ENCODE measurements at regions not wholly inside any gene's neighbourhood (a gene's known extent, or its start where the extent isn't known, plus 50 kb on each side); places are given as distances from the start of the nearest gene placed in this dataset.

GRCh38 chr3:71964170-71964569 lies 179.2 kb upstream of the PROK2 start:
- no peaks in the 10 kb centered on the region for H3K4me1 ChIP-seq

GRCh38 chr3:71962561-71963240 lies 177.8 kb upstream of the PROK2 start:
- Histone ChIP-seq H3K9me3 (no peaks in the 10 kb centered on the region), H3K36me3 (no peaks in the 10 kb centered on the region), H3K4me3 (no peak overlapping the region), H3K27me3 (no peaks in the 10 kb centered on the region), H3K4me1 (no peaks in the 10 kb centered on the region), H3K27ac (no peak overlapping the region)
- TF ChIP-seq CTCF (IDR thresholded peaks at IDR 0.05), result no peak
- no peak for DNase-seq (ENCODE audit: low spot score)

More at GRCh38 chr3:71964170-71964569, 179.2 kb upstream of the PROK2 start:
- Histone ChIP-seq H3K36me3 (no peaks in the 10 kb centered on the region), H3K4me3 (no peak overlapping the region), H3K9me3 (no peaks in the 10 kb centered on the region), H3K27ac (no peak overlapping the region), H3K27me3 (no peaks in the 10 kb centered on the region)
- no peak for DNase-seq (ENCODE audit: low spot score)
- no peak for TF ChIP-seq CTCF (IDR thresholded peaks at IDR 0.05)

GRCh38 chr3:71961891-71962290 lies 176.9 kb upstream of the PROK2 start:
- Histone ChIP-seq H3K4me1 (no peaks in the 10 kb centered on the region), H3K27me3 (no peaks in the 10 kb centered on the region), H3K27ac (no peak overlapping the region), H3K36me3 (no peaks in the 10 kb centered on the region), H3K4me3 (no peak overlapping the region), H3K9me3 (no peaks in the 10 kb centered on the region)
- TF ChIP-seq CTCF (IDR thresholded peaks at IDR 0.05), result no peak
- DNase-seq (ENCODE audit: low spot score), result no peak

GRCh38 chr3:71961378-71961777 lies 176.4 kb upstream of the PROK2 start:
- Histone ChIP-seq H3K4me3 (no peak overlapping the region), H3K27ac (no peak overlapping the region), H3K36me3 (no peaks in the 10 kb centered on the region), H3K9me3 (no peaks in the 10 kb centered on the region), H3K4me1 (no peaks in the 10 kb centered on the region), H3K27me3 (no peaks in the 10 kb centered on the region)
- no peak for TF ChIP-seq CTCF (IDR thresholded peaks at IDR 0.05)
- no peak for DNase-seq (ENCODE audit: low spot score)

GRCh38 chr3:71958533-71958932 lies 173.6 kb upstream of the PROK2 start:
- no peak for TF ChIP-seq CTCF (IDR thresholded peaks at IDR 0.05)
- Histone ChIP-seq H3K9me3 (no peaks in the 10 kb centered on the region), H3K27ac (no peak overlapping the region), H3K27me3 (no peaks in the 10 kb centered on the region), H3K36me3 (no peaks in the 10 kb centered on the region), H3K4me3 (no peak overlapping the region), H3K4me1 (peaks cover 0 to 10% of the 10 kb centered on the region in 2 donors)
- no peak for DNase-seq (ENCODE audit: low spot score)

GRCh38 chr3:71956716-71957115 lies 171.8 kb upstream of the PROK2 start:
- Histone ChIP-seq H3K4me3 (no peak overlapping the region), H3K27ac (no peak overlapping the region), H3K36me3 (no peaks in the 10 kb centered on the region), H3K4me1 (peaks cover 0 to 10% of the 10 kb centered on the region in 2 donors), H3K9me3 (no peaks in the 10 kb centered on the region), H3K27me3 (no peaks in the 10 kb centered on the region)
- TF ChIP-seq CTCF (IDR thresholded peaks at IDR 0.05), result no peak
- DNase-seq (ENCODE audit: low spot score), result no peak

Measured in right atrium auricular region (tissue), 2 donors.